ENCODE measurements at regions not wholly inside any gene's neighbourhood (a gene's known extent, or its start where the extent isn't known, plus 50 kb on each side); places are given as distances from the start of the nearest gene placed in this dataset.

GRCh38 chr1:200252531-200252930 is 157.3 kb downstream of the ZNF281 start:
- DNase-seq (ENCODE audit: low spot score) = no peak

DNA sequence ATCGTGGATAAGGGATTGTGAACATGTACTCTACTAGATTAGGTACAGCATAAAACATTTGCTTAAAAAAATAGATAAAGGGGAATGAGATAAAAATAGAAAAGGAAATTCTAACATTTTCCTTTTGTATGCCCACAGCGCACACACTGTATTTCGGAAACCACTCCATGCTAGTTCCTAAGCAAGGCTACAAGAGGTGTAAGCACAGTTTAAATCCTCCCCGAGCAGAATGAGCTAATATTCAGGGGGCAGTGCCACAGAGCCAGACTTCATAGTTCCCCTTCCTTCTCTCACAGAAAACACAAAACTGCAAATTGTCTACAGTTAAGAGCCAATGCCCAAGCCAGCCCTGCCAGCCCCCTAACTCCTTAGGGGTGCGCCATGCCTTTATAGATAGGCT is 159.4 kb downstream of the ZNF281 start:
- DNase-seq (ENCODE audit: low spot score) = no peak

GRCh38 chr1:200248541-200248940 is 161.3 kb downstream of the ZNF281 start:
- no peak for DNase-seq (ENCODE audit: low spot score)

DNA sequence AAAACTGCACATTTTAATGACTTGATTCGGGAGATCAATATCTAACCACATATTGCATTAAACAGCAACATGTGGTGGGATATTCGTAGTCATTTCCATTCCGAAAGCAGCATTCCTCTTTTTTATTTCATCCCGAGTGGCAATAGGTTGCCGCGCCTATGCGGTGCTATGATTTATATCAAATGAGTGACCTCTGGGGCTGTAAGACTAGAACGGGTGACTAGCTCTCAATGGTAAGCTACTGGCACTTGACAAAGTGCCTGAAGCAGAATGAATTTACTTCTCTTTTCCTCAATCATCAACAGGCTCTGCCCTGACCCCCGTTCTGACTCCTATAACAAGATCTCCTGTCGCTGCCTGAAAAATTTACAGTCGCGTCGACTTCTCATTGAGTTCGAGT is 162.3 kb downstream of the ZNF281 start:
- DNase-seq (ENCODE audit: low spot score) = no peak

- DNase-seq (ENCODE audit: low spot score) = no peak
Observed at GRCh38 chr1:200245473-200245872, 164.4 kb downstream of the ZNF281 start.

GRCh38 chr1:200243042-200243437 is 166.8 kb downstream of the ZNF281 start:
- no peak for DNase-seq (ENCODE audit: low spot score)

- DNase-seq (ENCODE audit: low spot score) = no peak
Observed at GRCh38 chr1:200242110-200243041, 167.5 kb downstream of the ZNF281 start.

DNA sequence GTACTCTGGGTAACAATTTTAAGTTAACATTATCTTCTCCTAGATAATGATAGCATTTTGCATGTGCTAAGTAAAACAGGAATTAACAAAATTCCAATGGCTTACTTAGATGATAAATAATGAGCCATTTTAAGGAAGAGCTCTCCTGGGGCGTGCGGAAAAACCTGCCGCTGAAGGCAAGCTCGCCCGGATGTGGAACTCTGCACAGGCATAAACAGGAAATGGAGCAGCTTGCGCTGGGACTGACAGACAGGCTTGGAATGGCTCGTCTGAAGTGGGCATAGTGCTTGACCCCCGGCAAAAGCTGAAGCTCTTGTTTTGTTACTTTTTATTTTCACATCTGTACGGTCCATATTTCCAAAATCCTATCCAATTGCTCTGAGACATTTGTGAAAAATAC is 169.2 kb downstream of the ZNF281 start:
- DNase-seq (ENCODE audit: low spot score) = no peak

GRCh38 chr1:200238311-200238710 is 171.5 kb downstream of the ZNF281 start:
- no peak for DNase-seq (ENCODE audit: low spot score)

DNA sequence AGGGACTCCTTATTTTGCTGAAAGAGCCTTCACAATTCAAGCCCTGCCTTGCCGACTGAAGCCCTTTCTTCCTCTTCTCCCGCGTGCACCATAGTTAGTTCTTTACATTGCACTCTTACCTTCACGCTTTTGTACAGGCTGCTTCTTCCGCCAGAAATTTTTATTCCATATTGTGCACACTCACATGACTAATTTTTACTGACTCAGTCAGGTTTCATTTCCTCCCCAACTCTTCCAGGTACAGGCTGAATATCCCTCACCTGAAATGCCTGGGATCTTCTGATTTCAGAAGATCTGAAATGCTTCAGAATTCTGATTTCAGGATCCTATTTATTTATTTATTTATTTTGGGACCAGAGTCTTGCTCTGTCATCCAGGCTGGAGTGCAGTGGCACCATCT is 172.8 kb downstream of the ZNF281 start:
- DNase-seq (ENCODE audit: low spot score) = no peak

DNA sequence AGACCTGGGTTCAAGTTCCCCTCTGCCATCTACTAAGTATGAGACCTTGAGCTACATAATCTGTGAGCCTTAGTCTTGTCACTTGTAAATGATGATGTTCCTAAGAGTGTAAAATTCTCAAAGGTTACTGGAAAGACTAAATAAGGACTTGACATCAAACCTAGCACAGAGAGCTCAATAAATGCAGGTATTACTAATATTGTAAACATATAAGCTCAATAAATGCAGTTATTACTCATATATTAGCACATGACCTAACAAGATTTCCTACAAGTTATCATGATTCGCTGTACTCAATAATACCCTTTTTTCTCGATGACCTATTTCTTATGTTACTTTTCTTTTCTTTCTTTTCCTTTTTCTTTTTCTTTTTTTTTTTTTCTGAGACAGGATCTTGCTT is 174.9 kb downstream of the ZNF281 start:
- DNase-seq (ENCODE audit: low spot score) = no peak

- no peak for DNase-seq (ENCODE audit: low spot score)
Observed at GRCh38 chr1:200233393-200233792, 176.4 kb downstream of the ZNF281 start.

DNA sequence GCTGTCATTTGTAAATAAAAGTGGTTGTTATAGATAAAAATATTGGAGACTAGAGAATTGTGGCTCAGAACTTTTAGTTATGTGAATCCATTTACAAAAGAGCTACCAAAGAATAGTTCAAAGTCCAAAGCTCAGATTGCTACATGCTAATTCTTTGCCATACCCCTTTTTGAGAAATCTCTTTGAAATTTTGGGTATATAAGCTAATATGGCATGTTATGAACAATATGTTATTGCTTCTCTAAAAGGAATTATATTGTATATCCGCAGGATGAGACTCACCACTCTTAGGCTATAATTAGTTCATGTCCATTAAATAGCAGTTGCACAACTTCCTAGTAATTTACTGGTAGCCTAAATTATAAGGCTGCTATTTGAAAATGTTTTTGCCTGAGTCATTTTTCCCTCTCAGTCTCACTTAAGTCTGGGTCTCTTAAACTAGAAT is 178.0 kb downstream of the ZNF281 start:
- DNase-seq (ENCODE audit: low spot score) = no peak

- DNase-seq (ENCODE audit: low spot score) = no peak
Observed at GRCh38 chr1:200230671-200231070, 179.2 kb downstream of the ZNF281 start.

GRCh38 chr1:200228486-200228885 is 181.3 kb downstream of the ZNF281 start:
- DNase-seq (ENCODE audit: low spot score) = no peak

DNA sequence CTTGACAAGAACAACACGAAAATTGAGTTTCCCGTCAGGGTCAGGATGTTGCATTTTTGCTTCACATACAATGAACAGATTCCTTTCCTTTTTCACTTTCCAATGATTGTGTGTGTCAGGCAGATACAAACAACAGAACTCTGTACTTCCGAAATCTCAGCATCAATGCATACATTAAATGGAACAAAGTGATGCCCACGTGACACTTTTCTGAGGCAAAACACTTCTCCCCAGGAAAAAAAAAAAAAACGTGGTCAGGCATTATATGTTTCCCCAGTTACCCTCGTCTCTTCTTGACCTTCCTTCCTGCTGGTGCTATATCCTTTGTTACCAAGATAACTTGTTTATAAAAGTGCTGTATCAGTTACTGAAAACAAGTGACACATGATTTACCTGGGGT is 181.8 kb downstream of the ZNF281 start:
- no peak for DNase-seq (ENCODE audit: low spot score)

All from germinal center (tissue), 1 donor.